Endodermal cell (in vitro differentiated cells): ENCODE measurements at regions not wholly inside any gene's neighbourhood (a gene's known extent, or its start where the extent isn't known, plus 50 kb on each side); places are given as distances from the start of the nearest gene placed in this dataset.
A peak's percentile ranks its signal among the peaks of the same experiment; 100 is the strongest.

Source experiments
- DNase-seq: peaks from one replicate; pipeline ENCODE4 v3.0.0-alpha.2; 2017
- H3K27ac ChIP-seq: 2 replicates; pipeline ENCODE4 v1.5.1; 2013; ENCODE audit warnings: mild to moderate bottlenecking, low read depth, low read length, moderate library complexity
- H3K27me3 ChIP-seq: 2 replicates; pipeline ENCODE4 v1.6.1; 2013; ENCODE audit warnings: mild to moderate bottlenecking, low read length, moderate library complexity; ENCODE audit not compliant: insufficient read depth, control insufficient read depth, poor library complexity, severe bottlenecking
- H3K36me3 ChIP-seq: 2 replicates; pipeline ENCODE4 v1.7.0; 2013; ENCODE audit warnings: mild to moderate bottlenecking, low read length, moderate library complexity; ENCODE audit not compliant: control insufficient read depth, insufficient read depth
- H3K4me1 ChIP-seq: one replicate; pipeline ENCODE4 v1.7.0; 2013; ENCODE audit warnings: low read length; ENCODE audit not compliant: control insufficient read depth, insufficient read depth
- H3K4me3 ChIP-seq: 2 replicates; pipeline ENCODE4 v1.5.1; 2013; ENCODE audit warnings: mild to moderate bottlenecking, low read length, moderate library complexity
- H3K9ac ChIP-seq: 2 replicates; pipeline ENCODE4 v1.6.1; 2013; ENCODE audit warnings: mild to moderate bottlenecking, low read length, moderate library complexity; ENCODE audit not compliant: poor library complexity, severe bottlenecking; ENCODE audit errors: extremely low read depth
- H3K9me3 ChIP-seq: 2 replicates; pipeline ENCODE4 v1.6.1; 2013; ENCODE audit warnings: mild to moderate bottlenecking, low read length, moderate library complexity; ENCODE audit not compliant: control insufficient read depth
- H3K27ac Mint-ChIP-seq: 2 replicates; pipeline ENCODE4 v1.8.0; 2020; ENCODE audit warnings: mixed read lengths
- H3K27me3 Mint-ChIP-seq: 2 replicates; pipeline ENCODE4 v1.8.0; 2021; ENCODE audit warnings: mild to moderate bottlenecking, mixed read lengths; ENCODE audit not compliant: insufficient read depth
- H3K36me3 Mint-ChIP-seq: 2 replicates; pipeline ENCODE4 v1.8.0; 2020; ENCODE audit warnings: low read depth, mixed read lengths
- H3K4me1 Mint-ChIP-seq: 2 replicates; pipeline ENCODE4 v1.8.0; 2020; ENCODE audit warnings: mixed read lengths
- H3K4me3 Mint-ChIP-seq: 2 replicates; pipeline ENCODE4 v1.8.0; 2020; ENCODE audit warnings: mild to moderate bottlenecking, moderate library complexity, mixed read lengths
- H3K9me3 Mint-ChIP-seq: 2 replicates; pipeline ENCODE4 v1.8.0; 2020; ENCODE audit warnings: mild to moderate bottlenecking, mixed read lengths
- WGBS, 2 experiments: methylation state at CpG; one replicate each; pipeline versions ENCODE4 v1.1.5 to v1.1.7; 2013; ENCODE audit warnings: missing lambda C conversion rate in 2 of 2, mixed read lengths in 1 of 2; ENCODE audit not compliant: insufficient coverage in 1 of 2, insufficient read length in 1 of 2; 5-methylcytosine and 5-hydroxymethylcytosine counted together
- TF ChIP-seq, protein P1 (sequence below): fragments of 200-600 bp; sonication (generic); conservative IDR thresholded peaks from 2 replicates; pipeline ENCODE4 v1.5.0; 2021; ENCODE audit warnings: antibody characterized with exemption, mild to moderate bottlenecking

DNA sequence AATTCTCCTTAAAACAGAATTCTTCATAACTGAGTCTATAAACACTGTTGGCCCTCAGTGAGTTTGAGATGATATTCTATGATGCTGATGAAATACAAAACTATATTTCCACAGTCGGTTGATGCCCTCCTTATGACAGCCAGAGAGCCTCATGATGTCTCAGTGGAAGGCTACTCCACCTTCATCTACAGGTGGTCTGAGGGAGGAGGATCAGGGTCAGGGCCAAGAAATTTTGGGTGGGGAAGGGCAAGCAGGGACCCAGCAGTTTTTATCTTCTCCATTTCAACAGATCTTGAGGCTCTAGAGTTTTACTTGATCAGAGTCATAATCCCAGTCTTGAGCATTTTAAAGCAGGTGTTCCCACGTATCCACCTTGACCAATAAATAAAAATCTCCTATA is 90.8 kb downstream of the CCDC71L start:
- H3K9me3 Mint-ChIP-seq, result no peaks in the 10 kb centered on the region
- Histone ChIP-seq H3K4me3 (no peak overlapping the region), H3K36me3 (no peaks in the 10 kb centered on the region), H3K27ac (no peak overlapping the region), H3K27me3 (no peaks in the 10 kb centered on the region), H3K9ac (no peak overlapping the region), H3K9me3 (no peaks in the 10 kb centered on the region), H3K4me1 (peaks cover 6% of the 10 kb centered on the region)
- peaks cover 2% of the 10 kb centered on the region for H3K27me3 Mint-ChIP-seq
- H3K4me1 Mint-ChIP-seq, result peaks cover 10% of the 10 kb centered on the region
- TF ChIP-seq, protein P1, sequence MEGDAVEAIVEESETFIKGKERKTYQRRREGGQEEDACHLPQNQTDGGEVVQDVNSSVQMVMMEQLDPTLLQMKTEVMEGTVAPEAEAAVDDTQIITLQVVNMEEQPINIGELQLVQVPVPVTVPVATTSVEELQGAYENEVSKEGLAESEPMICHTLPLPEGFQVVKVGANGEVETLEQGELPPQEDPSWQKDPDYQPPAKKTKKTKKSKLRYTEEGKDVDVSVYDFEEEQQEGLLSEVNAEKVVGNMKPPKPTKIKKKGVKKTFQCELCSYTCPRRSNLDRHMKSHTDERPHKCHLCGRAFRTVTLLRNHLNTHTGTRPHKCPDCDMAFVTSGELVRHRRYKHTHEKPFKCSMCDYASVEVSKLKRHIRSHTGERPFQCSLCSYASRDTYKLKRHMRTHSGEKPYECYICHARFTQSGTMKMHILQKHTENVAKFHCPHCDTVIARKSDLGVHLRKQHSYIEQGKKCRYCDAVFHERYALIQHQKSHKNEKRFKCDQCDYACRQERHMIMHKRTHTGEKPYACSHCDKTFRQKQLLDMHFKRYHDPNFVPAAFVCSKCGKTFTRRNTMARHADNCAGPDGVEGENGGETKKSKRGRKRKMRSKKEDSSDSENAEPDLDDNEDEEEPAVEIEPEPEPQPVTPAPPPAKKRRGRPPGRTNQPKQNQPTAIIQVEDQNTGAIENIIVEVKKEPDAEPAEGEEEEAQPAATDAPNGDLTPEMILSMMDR, result no peak
- no peaks in the 10 kb centered on the region for H3K36me3 Mint-ChIP-seq
- WGBS, 2 experiments, result 86 to 93% methylated on average over 1 to 2 of the region's 2 CpGs
- H3K27ac Mint-ChIP-seq, result no peak overlapping the region
- no peak for DNase-seq
- no peak overlapping the region for H3K4me3 Mint-ChIP-seq

DNA sequence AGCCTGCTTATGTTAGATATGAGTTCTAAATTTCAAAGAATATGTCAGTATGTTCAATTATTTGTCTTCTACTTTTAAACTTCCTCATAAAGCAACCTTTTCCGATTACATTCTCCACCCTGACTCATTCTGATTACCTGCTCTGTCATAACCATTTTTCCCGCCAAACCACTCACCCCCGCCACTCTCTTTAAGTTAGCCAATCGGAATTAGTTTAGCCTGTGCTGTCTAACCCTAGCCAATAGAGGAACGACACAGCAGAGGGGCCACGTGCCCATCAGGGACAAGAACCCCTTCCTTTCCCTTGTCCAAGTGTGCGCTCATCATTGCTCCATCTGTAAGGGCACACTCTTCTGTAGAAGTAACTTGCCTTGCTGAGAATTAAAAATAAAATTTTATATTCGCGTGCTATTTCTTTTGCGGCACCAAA is 91.4 kb downstream of the CCDC71L start:
- peaks cover 2% of the 10 kb centered on the region for H3K27me3 Mint-ChIP-seq
- H3K4me1 ChIP-seq, result peaks cover 6% of the 10 kb centered on the region
- DNase-seq, result no peak
- peak overlapping the region; percentile 56 for H3K27ac ChIP-seq
- no peaks in the 10 kb centered on the region for H3K9me3 Mint-ChIP-seq
- H3K9me3 ChIP-seq, result no peaks in the 10 kb centered on the region
- H3K36me3 ChIP-seq, result no peaks in the 10 kb centered on the region
- no peak overlapping the region for H3K9ac ChIP-seq
- no peak overlapping the region for H3K4me3 ChIP-seq
- no peaks in the 10 kb centered on the region for H3K27me3 ChIP-seq
- no peak overlapping the region for H3K4me3 Mint-ChIP-seq
- WGBS, 2 experiments, result 94 to 100% methylated on average over 4 to 10 of the region's 10 CpGs
- H3K36me3 Mint-ChIP-seq, result no peaks in the 10 kb centered on the region
- peaks cover 10% of the 10 kb centered on the region for H3K4me1 Mint-ChIP-seq
- H3K27ac Mint-ChIP-seq, result no peak overlapping the region
- TF ChIP-seq, protein P1, result no peak

DNA sequence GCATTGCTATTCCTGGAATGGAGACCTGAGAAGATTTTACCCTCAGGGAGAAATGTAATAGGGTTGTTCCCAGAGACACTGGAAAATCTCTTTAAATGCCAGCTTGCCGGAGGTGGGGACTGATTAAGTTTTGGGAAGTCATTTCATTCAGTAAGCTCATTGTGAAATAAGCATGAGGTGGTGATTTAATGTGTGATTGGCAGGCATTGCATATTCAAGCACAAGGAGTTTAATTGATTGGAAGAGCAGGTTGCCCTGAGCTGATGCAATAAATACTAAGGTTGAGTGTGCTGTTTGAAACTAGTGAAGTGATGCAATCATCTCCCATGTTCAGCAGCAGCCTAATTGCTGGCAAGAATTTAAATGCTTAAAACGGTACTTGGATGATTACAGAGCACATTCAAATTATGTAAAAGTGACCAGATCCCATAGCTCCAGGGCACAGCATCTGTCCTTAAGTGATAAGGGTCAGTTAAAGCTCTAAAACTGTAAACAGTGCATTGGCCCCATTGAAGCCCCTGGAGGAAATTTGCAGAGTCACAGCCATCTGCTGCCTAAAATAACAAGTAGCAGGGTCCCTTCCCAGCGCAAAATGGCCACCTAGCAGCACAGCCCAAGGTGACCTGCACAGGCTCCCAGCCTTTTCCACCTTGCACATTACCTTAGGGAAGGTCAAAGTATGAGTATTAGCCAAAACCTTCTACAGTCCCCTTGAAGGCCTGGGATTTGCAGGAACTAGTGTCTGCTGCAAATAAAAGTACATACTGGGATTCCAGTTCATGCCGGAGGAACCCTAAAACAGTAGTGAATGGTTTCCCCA is 92.1 kb downstream of the CCDC71L start:
- peaks cover 2% of the 10 kb centered on the region for H3K27me3 Mint-ChIP-seq
- 85 to 91% methylated on average over 2 to 4 of the region's 4 CpGs for WGBS, 2 experiments
- no peaks in the 10 kb centered on the region for H3K36me3 Mint-ChIP-seq
- H3K9me3 ChIP-seq, result no peaks in the 10 kb centered on the region
- H3K27ac Mint-ChIP-seq, result peak overlapping the region; percentile 81
- no peak overlapping the region for H3K9ac ChIP-seq
- no peaks in the 10 kb centered on the region for H3K27me3 ChIP-seq
- no peak overlapping the region for H3K4me3 ChIP-seq
- H3K4me3 Mint-ChIP-seq, result no peak overlapping the region
- H3K36me3 ChIP-seq, result no peaks in the 10 kb centered on the region
- H3K4me1 Mint-ChIP-seq, result peaks cover 10% of the 10 kb centered on the region
- TF ChIP-seq, protein P1, result peak; percentile 37
- DNase-seq, result peak; percentile 65
- peak overlapping the region; percentile 56 for H3K27ac ChIP-seq
- no peaks in the 10 kb centered on the region for H3K9me3 Mint-ChIP-seq
- H3K4me1 ChIP-seq, result peaks cover 6% of the 10 kb centered on the region
